ENCODE measurements at regions not wholly inside any gene's neighbourhood (a gene's known extent, or its start where the extent isn't known, plus 50 kb on each side); places are given as distances from the start of the nearest gene placed in this dataset.

DNA sequence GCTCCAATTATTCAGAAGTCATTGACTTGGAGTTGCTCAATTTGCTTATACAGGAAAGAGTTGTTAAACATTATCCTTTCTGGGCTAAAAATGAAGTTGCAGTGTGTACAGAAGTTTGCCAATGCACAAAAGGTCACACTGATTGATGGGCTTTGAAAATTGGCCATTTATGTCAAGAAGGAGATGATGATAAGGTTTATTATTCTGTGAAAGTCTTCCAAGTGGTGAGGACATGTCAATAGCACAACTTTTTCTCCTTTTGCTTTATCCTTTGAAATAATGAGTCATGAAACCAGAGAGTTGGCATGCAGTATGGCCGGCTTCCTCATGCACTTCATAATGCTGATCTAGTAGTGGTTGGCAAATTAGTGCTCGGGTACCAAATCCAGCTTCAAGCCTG lies 848.5 kb upstream of the WWC1 start:
- Mint-ChIP-seq H3K4me1 (no peaks in the 10 kb centered on the region), H3K27me3 (ENCODE audit: low read depth in 3 of 3) (peaks cover 0 to 2% (median 0%) of the 10 kb centered on the region in 3 donors), H3K4me3 (no peak overlapping the region), H3K36me3 (no peaks in the 10 kb centered on the region), H3K9me3 (peaks cover 4 to 20% (median 13%) of the 10 kb centered on the region in 6 donors), H3K27ac (no peak overlapping the region)
- no peak for DNase-seq

DNA sequence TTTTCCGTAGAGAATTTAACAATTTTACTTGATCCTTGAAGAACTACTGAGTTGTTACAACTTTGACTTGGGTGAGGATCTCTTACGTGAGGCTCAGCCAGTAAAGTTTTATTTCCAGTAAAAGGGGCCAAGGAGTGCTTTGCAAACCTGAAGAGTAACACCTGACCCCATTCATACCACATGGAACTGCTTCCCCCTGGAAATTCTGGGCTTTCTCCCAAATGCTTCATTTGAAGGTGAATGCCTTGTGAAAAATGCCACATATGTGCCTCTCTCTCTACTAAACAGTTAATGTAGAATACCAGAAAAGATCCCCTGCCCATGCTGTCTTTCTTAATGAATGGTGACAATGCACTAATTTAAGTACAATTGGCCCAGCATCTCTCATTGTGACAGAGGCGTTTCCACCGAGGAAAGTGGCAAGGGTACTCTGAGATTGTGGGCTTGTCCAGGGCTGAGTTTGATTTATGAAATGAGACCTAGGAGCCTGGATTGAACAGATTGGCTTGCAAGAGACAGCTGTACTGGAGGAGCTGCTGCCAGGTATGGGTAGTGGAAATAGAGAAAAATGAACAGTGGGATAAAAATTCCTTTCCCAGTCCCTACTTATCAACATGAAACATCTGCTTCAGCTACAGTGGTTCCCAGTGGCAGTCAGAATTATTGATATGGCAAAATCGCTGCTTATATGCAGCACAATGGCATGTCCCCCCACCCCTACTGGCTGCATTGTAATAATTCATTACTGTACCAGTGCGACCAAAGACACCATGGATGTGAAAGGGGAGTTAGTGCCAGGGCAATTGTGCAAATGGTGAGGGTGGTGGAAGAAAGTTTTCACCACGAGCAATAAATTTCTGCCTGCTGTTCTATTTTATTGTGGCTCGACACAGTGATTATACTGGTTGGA lies 843.7 kb upstream of the WWC1 start:
- Mint-ChIP-seq H3K36me3 (no peaks in the 10 kb centered on the region), H3K27ac (no peak overlapping the region), H3K27me3 (ENCODE audit: low read depth in 3 of 3) (no peaks in the 10 kb centered on the region)

DNA sequence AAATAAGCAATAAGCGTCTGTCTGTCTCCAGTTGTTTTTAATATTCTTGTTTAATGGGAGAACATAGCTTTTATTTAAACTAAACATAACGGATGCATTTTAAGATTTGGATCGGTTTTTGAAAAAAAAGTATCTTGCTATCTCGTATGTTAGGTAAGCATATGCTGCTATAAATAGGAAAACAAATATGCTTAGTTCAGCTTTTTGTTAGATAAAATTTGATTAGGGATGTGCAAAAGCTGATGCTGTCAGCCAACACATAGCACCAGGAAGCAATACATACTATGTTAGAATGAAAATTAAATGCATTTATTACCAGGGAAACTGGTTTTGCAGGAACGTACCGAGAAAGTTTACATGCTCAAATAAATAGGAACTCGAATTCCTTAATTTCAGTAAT lies 843.1 kb upstream of the WWC1 start:
- H3K27ac Mint-ChIP-seq: no peak overlapping the region
- peaks cover 2 to 21% (median 10%) of the 10 kb centered on the region in 6 donors for H3K9me3 Mint-ChIP-seq
- H3K4me3 Mint-ChIP-seq: no peak overlapping the region
- H3K36me3 Mint-ChIP-seq: no peaks in the 10 kb centered on the region
- H3K27me3 Mint-ChIP-seq (ENCODE audit: low read depth in 3 of 3): peaks cover 0 to 1% (median 0%) of the 10 kb centered on the region in 3 donors
- no peaks in the 10 kb centered on the region for H3K4me1 Mint-ChIP-seq
- no peak for DNase-seq

More for the DNA sequence above, 843.7 kb upstream of the WWC1 start:
- DNase-seq: no peak
- H3K4me3 Mint-ChIP-seq: no peak overlapping the region
- peaks cover 2 to 21% (median 9%) of the 10 kb centered on the region in 6 donors for H3K9me3 Mint-ChIP-seq
- H3K4me1 Mint-ChIP-seq: no peaks in the 10 kb centered on the region

DNA sequence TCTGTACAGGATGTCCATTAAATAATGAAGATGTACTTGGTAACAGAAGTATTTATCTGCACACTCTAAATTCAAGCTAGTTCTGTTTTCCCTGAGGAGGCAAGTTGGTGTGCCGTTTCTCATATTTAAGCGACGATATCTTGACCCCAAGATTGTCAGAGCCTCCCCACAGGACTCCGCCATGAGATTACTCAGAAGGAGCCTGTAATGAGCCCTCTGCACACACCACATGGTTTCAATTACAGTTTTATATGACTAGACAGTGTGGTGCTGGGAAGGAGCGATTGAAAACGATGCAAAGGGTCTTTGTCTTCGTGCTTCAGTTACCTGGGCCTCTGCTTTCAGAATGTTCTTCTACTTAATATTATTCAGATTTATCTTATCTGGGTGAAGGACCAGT lies 840.4 kb upstream of the WWC1 start:
- Mint-ChIP-seq H3K36me3 (no peaks in the 10 kb centered on the region), H3K27me3 (ENCODE audit: low read depth in 3 of 3) (peaks cover 0 to 1% (median 0%) of the 10 kb centered on the region in 3 donors), H3K4me1 (no peaks in the 10 kb centered on the region), H3K27ac (no peak overlapping the region), H3K9me3 (peaks cover 3 to 32% (median 9%) of the 10 kb centered on the region in 6 donors), H3K4me3 (no peak overlapping the region)
- DNase-seq: no peak

DNA sequence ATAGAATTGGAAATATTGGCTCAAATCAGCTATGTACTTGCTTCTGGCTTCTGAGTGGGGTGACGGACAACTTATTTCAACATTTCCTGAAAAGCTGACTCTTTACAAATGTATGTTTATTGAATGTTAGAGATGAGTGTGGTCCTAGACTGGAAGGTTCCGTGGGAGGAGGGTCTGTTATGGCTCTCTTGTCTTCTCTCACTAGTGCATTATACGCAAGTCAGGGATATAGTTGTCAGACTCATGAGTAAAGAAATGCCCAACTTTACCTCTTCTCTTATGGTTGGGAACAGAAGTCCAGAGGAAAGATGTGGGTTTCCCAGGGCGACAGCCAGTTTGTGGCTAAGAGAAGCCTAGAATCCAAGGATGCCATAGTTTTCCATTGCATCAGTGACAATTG lies 839.3 kb upstream of the WWC1 start:
- no peak overlapping the region for H3K27ac Mint-ChIP-seq
- peaks cover 1 to 30% (median 11%) of the 10 kb centered on the region in 6 donors for H3K9me3 Mint-ChIP-seq
- no peaks in the 10 kb centered on the region for H3K4me1 Mint-ChIP-seq
- peaks cover 0 to 1% (median 0%) of the 10 kb centered on the region in 3 donors for H3K27me3 Mint-ChIP-seq (ENCODE audit: low read depth in 3 of 3)
- DNase-seq: no peak
- no peaks in the 10 kb centered on the region for H3K36me3 Mint-ChIP-seq
- H3K4me3 Mint-ChIP-seq: no peak overlapping the region

DNA sequence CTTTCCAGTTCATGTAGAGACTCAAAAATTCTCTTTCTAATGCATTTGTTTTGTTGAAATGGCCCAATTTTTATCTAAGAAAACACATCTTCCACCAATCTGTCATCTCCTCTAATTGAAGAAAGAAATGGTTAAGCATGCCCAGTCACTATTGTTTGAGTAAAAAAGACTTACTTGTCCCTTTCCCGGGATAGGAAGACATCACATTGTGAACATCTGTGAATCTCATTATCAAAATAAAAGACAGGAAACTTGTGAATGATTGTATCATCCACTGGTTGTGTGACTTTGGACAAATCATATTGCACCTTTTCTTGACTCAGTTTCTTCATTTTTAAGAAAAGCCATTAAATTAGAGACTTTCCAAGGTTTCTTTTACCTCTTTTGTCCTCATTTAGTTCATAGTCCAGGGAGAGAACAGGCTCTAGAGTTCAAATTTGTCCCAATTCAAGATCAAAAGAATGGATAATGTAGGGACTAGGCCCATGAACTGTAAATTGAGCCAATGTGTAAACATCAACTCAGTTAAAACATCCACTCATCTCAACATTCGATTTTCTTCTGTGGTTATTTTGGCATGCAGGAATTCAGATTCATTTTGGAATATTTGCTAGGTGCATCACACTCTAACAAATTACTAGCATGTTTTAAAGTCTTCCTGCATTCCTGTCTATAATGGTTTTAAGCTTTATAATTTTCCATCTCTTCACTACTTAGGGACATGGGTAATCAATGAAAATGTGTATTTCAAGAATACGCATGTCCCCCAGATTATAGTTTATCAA lies 838.0 kb upstream of the WWC1 start:
- Mint-ChIP-seq H3K27ac (no peak overlapping the region), H3K9me3 (peaks cover 1 to 26% (median 13%) of the 10 kb centered on the region in 6 donors), H3K4me1 (no peaks in the 10 kb centered on the region), H3K27me3 (ENCODE audit: low read depth in 3 of 3) (peaks cover 0 to 3% (median 0%) of the 10 kb centered on the region in 3 donors), H3K36me3 (no peaks in the 10 kb centered on the region), H3K4me3 (no peak overlapping the region)
- DNase-seq: no peak

DNA sequence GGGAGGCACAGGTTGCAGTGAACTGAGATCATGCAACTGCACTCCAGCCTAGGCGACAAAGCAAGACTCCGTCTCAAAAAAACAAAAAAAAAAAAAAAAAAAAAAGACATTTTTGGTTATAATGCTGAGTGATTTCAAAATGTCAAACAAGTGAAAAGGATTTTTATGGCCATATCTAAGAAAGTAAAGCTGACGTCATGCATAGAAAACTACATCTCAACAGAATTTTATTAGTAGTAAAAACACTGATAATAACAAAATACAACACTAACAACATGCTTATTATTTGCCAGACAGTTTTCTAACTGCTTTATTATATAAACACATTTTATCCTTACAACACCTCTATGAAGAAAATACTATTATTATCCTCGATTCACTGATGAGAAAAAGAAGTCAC lies 833.0 kb upstream of the WWC1 start:
- DNase-seq: no peak
- Mint-ChIP-seq H3K27me3 (ENCODE audit: low read depth in 3 of 3) (peaks cover 0 to 4% (median 0%) of the 10 kb centered on the region in 3 donors), H3K27ac (no peak overlapping the region), H3K36me3 (no peaks in the 10 kb centered on the region), H3K9me3 (peaks cover 0 to 41% (median 9%) of the 10 kb centered on the region in 6 donors), H3K4me1 (no peaks in the 10 kb centered on the region), H3K4me3 (no peak overlapping the region)

DNA sequence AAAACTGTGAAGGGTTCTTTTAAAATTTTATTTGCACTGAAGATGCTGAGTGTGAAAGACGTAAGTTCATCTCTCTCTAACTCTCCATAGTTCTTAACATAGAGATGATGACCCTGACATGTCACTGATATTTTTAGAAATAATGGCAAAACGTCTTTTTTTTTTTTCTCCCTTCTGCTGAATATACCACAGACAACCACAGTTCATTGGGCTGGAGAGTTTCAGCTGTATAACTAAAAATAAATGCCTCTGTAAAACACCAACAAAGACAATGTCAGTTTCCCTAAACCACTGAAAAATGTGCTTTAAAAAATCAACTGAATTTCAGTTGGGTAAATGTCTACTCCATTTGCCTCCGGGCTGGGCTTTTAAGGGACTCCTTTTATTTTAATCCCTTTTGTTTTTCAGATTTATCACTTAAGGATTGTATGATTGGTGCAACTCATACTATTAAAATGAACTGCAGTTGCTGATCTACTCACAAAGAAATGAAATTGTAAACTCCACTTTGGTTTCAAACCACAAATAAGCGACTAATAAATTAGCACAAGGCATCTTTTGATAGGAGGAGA lies 830.9 kb upstream of the WWC1 start:
- Mint-ChIP-seq H3K4me1 (no peaks in the 10 kb centered on the region), H3K9me3 (peaks cover 0 to 39% (median 12%) of the 10 kb centered on the region in 6 donors), H3K36me3 (no peaks in the 10 kb centered on the region), H3K27ac (no peak overlapping the region), H3K27me3 (ENCODE audit: low read depth in 3 of 3) (peaks cover 0 to 4% (median 0%) of the 10 kb centered on the region in 3 donors), H3K4me3 (no peak overlapping the region)
- DNase-seq: no peak

DNA sequence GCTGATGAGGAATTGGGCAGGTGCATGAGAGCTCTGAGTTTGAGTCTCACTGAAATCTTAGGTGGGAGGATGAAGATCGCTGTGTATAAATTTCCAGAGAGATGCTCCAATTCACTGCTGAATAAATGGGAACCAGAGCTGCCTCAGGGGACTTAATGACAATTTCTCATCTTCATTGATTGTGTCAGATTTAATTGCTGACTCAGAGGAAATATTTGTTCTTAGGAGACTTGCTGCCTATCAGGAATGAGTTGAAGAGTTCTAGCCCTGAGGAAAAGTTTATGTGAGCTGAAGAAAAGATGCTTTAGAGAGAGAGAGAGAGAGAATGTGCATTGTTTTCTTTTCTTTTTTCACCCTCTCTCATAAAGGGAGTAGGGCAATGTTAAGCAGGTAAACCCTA lies 827.5 kb upstream of the WWC1 start:
- Mint-ChIP-seq H3K4me1 (no peaks in the 10 kb centered on the region), H3K4me3 (no peak overlapping the region), H3K27me3 (ENCODE audit: low read depth in 3 of 3) (peaks cover 0 to 2% (median 0%) of the 10 kb centered on the region in 3 donors), H3K9me3 (peaks cover 4 to 30% (median 13%) of the 10 kb centered on the region in 6 donors), H3K27ac (no peak overlapping the region), H3K36me3 (no peaks in the 10 kb centered on the region)
- DNase-seq: no peak

DNA sequence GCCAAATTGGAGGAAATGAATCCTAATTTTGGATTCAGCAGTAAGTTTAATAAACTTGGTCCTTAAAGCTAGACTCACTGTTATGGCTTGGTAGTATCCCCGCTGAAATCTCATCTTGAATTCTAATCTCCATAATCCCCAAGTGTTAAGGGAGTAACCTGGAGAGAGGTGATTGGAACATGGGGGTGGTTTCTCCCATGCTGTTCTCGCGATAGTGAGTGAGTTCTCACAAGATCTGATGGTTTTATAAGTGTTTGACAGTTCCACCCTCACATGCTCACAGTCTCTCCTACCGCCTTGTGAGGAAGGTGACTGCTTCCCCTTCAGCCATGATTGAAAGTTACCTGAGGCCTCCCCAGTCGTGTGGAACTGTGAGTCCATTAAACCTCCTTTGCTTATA lies 824.5 kb upstream of the WWC1 start:
- H3K4me1 Mint-ChIP-seq: no peaks in the 10 kb centered on the region
- no peaks in the 10 kb centered on the region for H3K36me3 Mint-ChIP-seq
- no peak overlapping the region for H3K27ac Mint-ChIP-seq
- H3K4me3 Mint-ChIP-seq: no peak overlapping the region
- H3K27me3 Mint-ChIP-seq (ENCODE audit: low read depth in 3 of 3): peaks cover 0 to 4% (median 0%) of the 10 kb centered on the region in 3 donors
- H3K9me3 Mint-ChIP-seq: peaks cover 6 to 28% (median 11%) of the 10 kb centered on the region in 6 donors
- DNase-seq: no peak

DNA sequence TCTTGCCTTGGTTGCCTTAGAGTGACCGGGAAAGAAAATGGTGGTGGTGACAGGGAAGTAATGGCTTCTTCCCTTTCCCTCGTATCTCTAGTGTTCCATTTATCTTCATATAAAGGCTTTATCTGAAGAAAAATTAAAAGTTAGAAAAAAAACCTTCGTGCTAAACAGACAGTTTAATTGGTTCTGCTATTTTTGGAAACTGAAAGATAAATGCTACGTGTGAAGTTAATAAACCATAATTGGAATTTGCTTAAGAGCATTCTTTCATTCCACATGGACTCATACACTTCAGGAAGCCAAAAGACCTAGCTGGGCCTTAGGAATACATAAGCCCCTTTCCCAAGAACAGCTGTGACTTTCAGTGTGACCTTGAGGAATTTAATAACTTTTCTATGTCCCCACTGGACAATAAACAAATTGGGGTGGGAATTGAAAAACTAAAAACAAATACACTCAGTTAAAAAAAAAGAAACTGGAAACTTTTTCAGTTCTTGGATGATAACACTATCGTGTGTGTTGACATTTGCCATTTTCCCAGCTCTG lies 818.8 kb upstream of the WWC1 start:
- Mint-ChIP-seq H3K36me3 (no peaks in the 10 kb centered on the region), H3K27me3 (ENCODE audit: low read depth in 3 of 3) (peaks cover 0 to 4% (median 2%) of the 10 kb centered on the region in 3 donors), H3K9me3 (peaks cover 2 to 10% (median 4%) of the 10 kb centered on the region in 6 donors), H3K4me3 (no peak overlapping the region), H3K4me1 (no peaks in the 10 kb centered on the region), H3K27ac (no peak overlapping the region)
- DNase-seq: no peak

DNA sequence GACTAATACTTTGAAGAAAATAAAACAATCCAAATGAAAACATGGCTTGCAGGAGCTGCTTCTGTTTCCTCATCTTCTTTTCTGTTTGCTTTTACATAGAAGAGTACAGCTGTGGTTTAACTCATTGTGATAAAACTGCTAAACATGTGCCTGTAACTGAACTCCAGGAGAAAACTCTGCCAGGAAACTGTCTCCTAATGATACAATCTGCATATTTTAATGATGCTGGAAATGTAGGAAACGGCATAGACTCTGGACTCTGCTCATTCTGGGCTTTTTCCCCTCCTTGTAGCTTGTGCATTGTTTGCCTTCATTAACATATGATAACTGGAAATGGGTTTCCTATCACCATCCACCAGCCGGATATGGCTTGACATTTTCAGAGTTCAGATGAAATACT lies 813.3 kb upstream of the WWC1 start:
- DNase-seq: no peak
- Mint-ChIP-seq H3K27ac (no peak overlapping the region), H3K36me3 (no peaks in the 10 kb centered on the region), H3K9me3 (peaks cover 2 to 10% (median 6%) of the 10 kb centered on the region in 6 donors), H3K4me1 (no peaks in the 10 kb centered on the region), H3K4me3 (no peak overlapping the region), H3K27me3 (ENCODE audit: low read depth in 3 of 3) (peaks cover 0 to 4% (median 0%) of the 10 kb centered on the region in 3 donors)

DNA sequence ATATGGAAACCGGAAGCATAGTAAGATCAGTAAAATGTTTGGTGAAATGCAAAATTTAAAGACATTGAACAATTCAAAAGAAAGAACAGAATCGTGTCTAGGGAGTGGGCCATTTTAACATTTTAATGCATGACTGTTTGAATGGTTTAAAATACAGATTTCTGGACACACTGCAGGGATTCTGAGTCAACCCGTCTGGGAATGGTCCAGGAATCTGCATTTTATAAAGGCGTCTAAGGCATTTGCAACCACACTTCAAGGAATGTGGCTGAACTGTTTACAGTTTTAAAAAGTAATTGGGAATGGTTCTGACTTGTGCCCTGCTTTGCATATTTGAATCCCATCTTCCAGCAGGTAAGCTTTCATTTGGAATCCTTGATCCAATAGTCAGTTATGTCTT lies 811.7 kb upstream of the WWC1 start:
- Mint-ChIP-seq H3K27me3 (ENCODE audit: low read depth in 3 of 3) (peaks cover 0 to 4% (median 0%) of the 10 kb centered on the region in 3 donors), H3K4me1 (no peaks in the 10 kb centered on the region), H3K36me3 (no peaks in the 10 kb centered on the region), H3K9me3 (peaks cover 0 to 22% (median 6%) of the 10 kb centered on the region in 6 donors), H3K4me3 (no peak overlapping the region), H3K27ac (no peak overlapping the region)
- DNase-seq: no peak
